Sigmoid colon (tissue), 3 donors: ENCODE measurements at regions not wholly inside any gene's neighbourhood (a gene's known extent, or its start where the extent isn't known, plus 50 kb on each side); places are given as distances from the start of the nearest gene placed in this dataset.

Experiments used
- CTCF ChIP-seq, 4 experiments: fragments of 450-650 bp in 3 of 4; fragments of 200-600 bp in 1 of 4; IDR thresholded peaks; one replicate each; pipeline ENCODE4 v1.5.1; 2016 to 2019; ENCODE audit warnings: antibody characterized with exemption in 4 of 4, mild to moderate bottlenecking in 3 of 4, moderate library complexity in 2 of 4
- POLR2A ChIP-seq, 2 donors: fragments of 450-650 bp; IDR thresholded peaks; one replicate each; pipeline ENCODE4 v1.6.1; 2016; ENCODE audit warnings: antibody characterized with exemption in 2 of 2, mild to moderate bottlenecking in 2 of 2, moderate library complexity in 2 of 2

GRCh38 chr2:226658555-226658954 lies 141.1 kb downstream of the IRS1 start:
- TF ChIP-seq POLR2A (IDR thresholded peaks at IDR 0.05) (no peak), CTCF (IDR thresholded peaks at IDR 0.05) (no peak)
